OCI-LY3 (cell line): ENCODE measurements at regions not wholly inside any gene's neighbourhood (a gene's known extent, or its start where the extent isn't known, plus 50 kb on each side); places are given as distances from the start of the nearest gene placed in this dataset.
A peak's percentile ranks its signal among the peaks of the same experiment; 100 is the strongest.

Source experiments
- H2AFZ ChIP-seq: fragments of 200-600, 300-600 bp; shearing (Covaris generic); 2 replicates; pipeline ENCODE4 v1.6.0; 2014; ENCODE audit warnings: antibody characterized with exemption, low read depth, low read length
- H3K27ac ChIP-seq: fragments of 200-600, 300-600 bp; sonication (generic); 2 replicates; pipeline ENCODE4 v1.5.1; 2014; ENCODE audit warnings: mild to moderate bottlenecking, low read length, moderate library complexity, mixed read lengths
- H3K27me3 ChIP-seq: fragments of 200-600, 300-600 bp; sonication (generic); 2 replicates; pipeline ENCODE4 v1.6.1; 2014; ENCODE audit warnings: low read depth, low read length, mixed read lengths
- H3K36me3 ChIP-seq: fragments of 200-600, 300-600 bp; sonication (generic); replicated peaks from 2 replicates; pipeline ENCODE3; 2014; ENCODE audit warnings: low read depth, low read length, mixed read lengths
- H3K4me1 ChIP-seq: fragments of 300-600, 200-600 bp; sonication (generic); 2 replicates; pipeline ENCODE4 v1.6.1; 2014; ENCODE audit warnings: low read length, mixed read lengths
- H3K4me2 ChIP-seq: fragments of 200-600, 300-600 bp; sonication (generic); 2 replicates; pipeline ENCODE4 v1.6.1; 2014; ENCODE audit warnings: low read length, mixed read lengths
- H3K4me3 ChIP-seq: fragments of 300-600, 200-600 bp; sonication (generic); 2 replicates; pipeline ENCODE4 v1.5.1; 2014; ENCODE audit warnings: antibody characterized with exemption, mild to moderate bottlenecking, low read length, moderate library complexity
- H3K79me2 ChIP-seq: fragments of 300-600, 200-600 bp; shearing (Covaris generic); 2 replicates; pipeline ENCODE4 v1.6.1; 2014; ENCODE audit warnings: mild to moderate bottlenecking, low read length, mixed read lengths
- H3K9ac ChIP-seq: fragments of 300-600, 200-600 bp; shearing (Covaris generic); 2 replicates; pipeline ENCODE4 v1.6.0; 2014; ENCODE audit warnings: mild to moderate bottlenecking, low read length, moderate library complexity
- H3K9me3 ChIP-seq: fragments of 200-600, 300-600 bp; shearing (Covaris generic); 2 replicates; pipeline ENCODE4 v1.6.1; 2014; ENCODE audit warnings: low read length, mixed read lengths; ENCODE audit not compliant: insufficient read depth
- H4K20me1 ChIP-seq: fragments of 200-600, 300-600 bp; sonication (generic); 2 replicates; pipeline ENCODE4 v1.6.1; 2016; ENCODE audit warnings: low read length, mixed read lengths; ENCODE audit not compliant: insufficient read depth
- CTCF ChIP-seq: fragments of 200-600, 300-600 bp; sonication (generic); IDR thresholded peaks from 2 replicates; pipeline ENCODE4 v1.5.1; 2014; ENCODE audit warnings: antibody characterized with exemption, low read length, low read depth
- EZH2phosphoT487 ChIP-seq: fragments of 200-600 bp; shearing (Covaris generic); IDR thresholded peaks from 2 replicates; pipeline ENCODE4 v1.6.1; 2018; ENCODE audit warnings: antibody characterized with exemption, mixed run types, low read depth

- H3K27ac ChIP-seq: no peak overlapping the region
- H3K79me2 ChIP-seq: no peaks in the 10 kb centered on the region
- H3K27me3 ChIP-seq: no peaks in the 10 kb centered on the region
- TF ChIP-seq CTCF (no peak), EZH2phosphoT487 (no peak)
- H3K9ac ChIP-seq: no peak overlapping the region
- peaks cover 1% of the 10 kb centered on the region; the same call in 1 of the 2 replicates for H3K4me1 ChIP-seq
- H4K20me1 ChIP-seq: no peaks in the 10 kb centered on the region
- H2AFZ ChIP-seq: no peak overlapping the region
- no peak overlapping the region for H3K4me3 ChIP-seq
- H3K36me3 ChIP-seq: peaks cover 16% of the 10 kb centered on the region
- no peak overlapping the region for H3K4me2 ChIP-seq
- H3K9me3 ChIP-seq: peaks cover 12% of the 10 kb centered on the region; the same call in 1 of the 2 replicates
These were observed 495.7 kb upstream of the TCF4 start for GRCh38 chr18:56083523-56084287.

- Histone ChIP-seq H4K20me1 (no peaks in the 10 kb centered on the region), H3K27ac (no peak overlapping the region), H3K36me3 (peaks cover 10% of the 10 kb centered on the region), H3K9ac (no peak overlapping the region), H3K4me3 (no peak overlapping the region), H3K79me2 (no peaks in the 10 kb centered on the region), H3K27me3 (no peaks in the 10 kb centered on the region), H3K4me1 (no peaks in the 10 kb centered on the region), H3K4me2 (no peak overlapping the region), H2AFZ (no peak overlapping the region), H3K9me3 (peaks cover 6% of the 10 kb centered on the region)
- TF ChIP-seq EZH2phosphoT487: no peak
- TF ChIP-seq CTCF: peak; percentile 26; the same call in 1 of the 2 replicates
These were observed 495.1 kb upstream of the TCF4 start for GRCh38 chr18:56083097-56083521.

GRCh38 chr18:56076723-56077122, 488.7 kb upstream of the TCF4 start:
- Histone ChIP-seq H3K27ac (no peak overlapping the region), H3K4me2 (no peak overlapping the region), H3K79me2 (no peaks in the 10 kb centered on the region), H3K9me3 (no peaks in the 10 kb centered on the region; the same call in 1 of the 2 replicates), H3K4me3 (no peak overlapping the region), H3K36me3 (no peaks in the 10 kb centered on the region), H4K20me1 (no peaks in the 10 kb centered on the region), H3K9ac (no peak overlapping the region), H3K27me3 (no peaks in the 10 kb centered on the region), H2AFZ (no peak overlapping the region), H3K4me1 (no peaks in the 10 kb centered on the region)
- no peak for TF ChIP-seq CTCF
- no peak for TF ChIP-seq EZH2phosphoT487

- no peaks in the 10 kb centered on the region for H3K9me3 ChIP-seq
- no peaks in the 10 kb centered on the region for H3K27me3 ChIP-seq
- no peak overlapping the region for H3K27ac ChIP-seq
- H3K36me3 ChIP-seq: no peaks in the 10 kb centered on the region
- TF ChIP-seq CTCF (no peak), EZH2phosphoT487 (no peak)
- H3K4me2 ChIP-seq: no peak overlapping the region
- no peaks in the 10 kb centered on the region for H3K79me2 ChIP-seq
- H3K4me3 ChIP-seq: no peak overlapping the region
- H2AFZ ChIP-seq: no peak overlapping the region
- H3K4me1 ChIP-seq: peaks cover 10% of the 10 kb centered on the region
- H4K20me1 ChIP-seq: no peaks in the 10 kb centered on the region
- no peak overlapping the region for H3K9ac ChIP-seq
These were observed 480.7 kb upstream of the TCF4 start for GRCh38 chr18:56068701-56069100.
